ENCODE measurements at regions not wholly inside any gene's neighbourhood (a gene's known extent, or its start where the extent isn't known, plus 50 kb on each side); places are given as distances from the start of the nearest gene placed in this dataset.

DNA sequence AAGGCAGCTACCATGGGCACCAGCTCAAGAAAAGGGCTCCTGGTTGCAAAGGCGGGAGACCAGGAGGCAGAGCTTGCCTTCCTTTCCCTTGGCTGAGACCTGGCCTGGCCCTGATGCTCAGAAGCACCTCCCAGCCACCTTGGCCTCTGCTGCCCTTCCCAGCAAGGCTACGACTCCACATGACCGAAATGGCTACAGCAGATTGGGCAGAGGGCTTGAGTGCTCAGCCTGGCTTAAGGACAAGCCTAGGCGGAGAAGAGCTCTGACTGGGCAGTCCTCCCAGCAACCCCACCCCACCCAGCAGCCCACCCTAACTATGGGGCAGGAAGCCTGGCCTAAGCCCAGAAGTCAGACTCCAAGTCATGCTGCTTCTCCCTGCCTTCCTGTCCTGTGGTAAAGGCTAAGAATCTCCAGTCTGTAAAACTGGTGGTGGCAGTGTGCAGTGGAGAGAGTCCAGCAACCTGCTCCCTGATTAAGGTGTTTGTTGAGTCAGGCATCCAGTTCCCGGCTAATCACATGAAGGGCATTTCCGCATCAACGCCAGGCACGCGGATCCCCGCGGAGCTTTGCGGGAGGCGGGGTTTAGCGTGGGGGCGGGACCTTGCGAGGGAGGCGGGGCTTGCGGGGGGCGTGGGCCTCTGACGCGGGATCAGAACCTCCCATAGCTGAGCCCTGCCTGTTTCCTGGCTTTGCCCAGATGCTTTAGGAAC, 256.0 kb downstream of the BCL11A start:
- no peak overlapping the region for H3K9ac ChIP-seq
- H3K9me3 ChIP-seq (ENCODE audit: low read depth) = no peaks in the 10 kb centered on the region
- no peak overlapping the region for H3K27ac ChIP-seq
- H2AFZ ChIP-seq = peak overlapping the region; percentile 92
- no peaks in the 10 kb centered on the region for H3K79me2 ChIP-seq (ENCODE audit: insufficient read depth)
- TF ChIP-seq EZH2phosphoT487 (IDR thresholded peaks at IDR 0.05; ENCODE audit: insufficient read depth, low read depth) = no peak
- no peak for TF ChIP-seq EZH2 (IDR thresholded peaks at IDR 0.05; ENCODE audit: insufficient read depth, poor library complexity, severe bottlenecking)
- in situ Hi-C loops (cut with MboI) = no loop called here
- DNase-seq = peak; percentile 66
- no peaks in the 10 kb centered on the region for H3F3A ChIP-seq (ENCODE audit: insufficient read depth)
- no peaks in the 10 kb centered on the region for H4K20me1 ChIP-seq (ENCODE audit: insufficient read depth)
- no peaks in the 10 kb centered on the region for H3K27me3 ChIP-seq (replicated peaks; ENCODE audit: insufficient read depth)
- WGBS, 2 experiments (ENCODE audit: low coverage in 1 of 2, low lambda C conversion rate in 2 of 2, missing lambda C conversion rate in 2 of 2) = 21 to 23% methylated on average over 18 to 21 of the region's 21 CpGs
- peak overlapping the region; percentile 55 for H3K4me3 ChIP-seq
- no peaks in the 10 kb centered on the region for H3K9me2 ChIP-seq (ENCODE audit: insufficient read depth)
- no peaks in the 10 kb centered on the region for H3K36me3 ChIP-seq (ENCODE audit: low read depth)
- peaks cover 5% of the 10 kb centered on the region; the same call in 1 of the 2 replicates for H3K4me1 ChIP-seq (ENCODE audit: insufficient read depth)
- peak overlapping the region; percentile 74 for H3K4me2 ChIP-seq (ENCODE audit: unreplicated experiment)

DNA sequence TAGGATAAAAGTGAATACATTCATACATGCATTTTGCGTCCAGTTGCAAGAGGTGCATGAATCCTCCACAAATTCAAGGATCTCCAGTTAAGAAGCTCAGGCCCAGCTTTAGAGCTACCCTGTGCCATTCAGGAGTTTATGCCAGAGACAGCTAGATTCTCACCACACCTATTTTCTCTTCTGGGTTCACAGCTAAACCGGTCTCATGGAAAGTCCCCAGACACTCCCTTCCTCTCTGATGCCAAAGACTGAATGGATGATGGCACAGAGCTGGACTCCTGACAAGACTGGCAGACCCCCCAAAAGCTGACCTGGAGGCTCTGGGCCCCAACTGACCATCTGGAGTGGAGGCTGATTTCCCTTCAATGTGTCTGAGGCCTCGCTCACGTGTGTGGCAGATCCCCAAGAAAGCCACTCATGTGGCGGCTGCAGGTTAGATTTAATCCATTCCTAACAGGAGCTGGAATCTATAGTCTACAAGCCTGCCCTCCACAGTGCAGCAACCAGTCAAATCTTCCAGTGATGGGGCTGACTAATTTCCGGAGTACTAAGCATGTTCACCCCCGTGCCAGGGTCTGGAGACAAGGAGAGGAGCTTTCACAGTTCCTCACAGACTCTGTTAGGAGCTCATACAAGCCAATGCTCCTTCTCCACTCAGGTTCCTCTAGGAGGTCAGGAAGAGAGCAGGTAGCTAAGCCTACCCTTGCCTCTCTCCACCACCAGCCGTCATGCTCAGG, 257.1 kb downstream of the BCL11A start:
- TF ChIP-seq EZH2 (IDR thresholded peaks at IDR 0.05; ENCODE audit: insufficient read depth, poor library complexity, severe bottlenecking) (no peak), EZH2phosphoT487 (IDR thresholded peaks at IDR 0.05; ENCODE audit: insufficient read depth, low read depth) (no peak)
- no peak for DNase-seq
- 73 to 82% methylated on average over 8 of the region's 8 CpGs for WGBS, 2 experiments (ENCODE audit: low coverage in 1 of 2, low lambda C conversion rate in 2 of 2, missing lambda C conversion rate in 2 of 2)
- H3K36me3 ChIP-seq (ENCODE audit: low read depth) = no peaks in the 10 kb centered on the region
- H3K9me3 ChIP-seq (ENCODE audit: low read depth) = no peaks in the 10 kb centered on the region
- no peak overlapping the region for H3K4me3 ChIP-seq
- H3K9ac ChIP-seq = no peak overlapping the region
- no peak overlapping the region for H3K27ac ChIP-seq
- in situ Hi-C loops (cut with MboI) = no loop called here
- no peaks in the 10 kb centered on the region for H3F3A ChIP-seq (ENCODE audit: insufficient read depth)
- peaks cover 5% of the 10 kb centered on the region; the same call in 1 of the 2 replicates for H3K4me1 ChIP-seq (ENCODE audit: insufficient read depth)
- no peak overlapping the region for H3K4me2 ChIP-seq (ENCODE audit: unreplicated experiment)
- no peaks in the 10 kb centered on the region for H4K20me1 ChIP-seq (ENCODE audit: insufficient read depth)
- H2AFZ ChIP-seq = no peak overlapping the region
- H3K79me2 ChIP-seq (ENCODE audit: insufficient read depth) = no peaks in the 10 kb centered on the region
- H3K9me2 ChIP-seq (ENCODE audit: insufficient read depth) = no peaks in the 10 kb centered on the region
- no peaks in the 10 kb centered on the region for H3K27me3 ChIP-seq (replicated peaks; ENCODE audit: insufficient read depth)

DNA sequence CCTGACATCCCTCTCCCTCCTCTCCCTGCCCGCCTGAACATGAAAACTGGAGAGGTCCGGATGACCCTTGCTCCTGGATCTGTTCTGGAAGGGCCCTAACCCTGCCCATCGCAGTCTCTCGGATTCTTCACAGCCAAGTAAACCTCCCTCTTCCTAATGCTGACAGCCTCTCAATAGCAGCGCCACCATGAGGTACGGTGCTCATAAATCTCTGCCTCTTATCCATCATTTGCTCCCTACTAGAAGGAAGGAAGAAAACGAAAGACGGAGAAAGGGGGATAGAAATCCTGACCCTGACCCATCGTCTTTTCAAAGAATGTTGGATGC, 257.9 kb downstream of the BCL11A start:
- Histone ChIP-seq H3K9me2 (ENCODE audit: insufficient read depth) (no peaks in the 10 kb centered on the region), H4K20me1 (ENCODE audit: insufficient read depth) (no peaks in the 10 kb centered on the region), H3K4me1 (ENCODE audit: insufficient read depth) (peaks cover 5% of the 10 kb centered on the region; the same call in 1 of the 2 replicates), H3K4me3 (no peak overlapping the region), H3K79me2 (ENCODE audit: insufficient read depth) (no peaks in the 10 kb centered on the region), H3K27me3 (replicated peaks; ENCODE audit: insufficient read depth) (no peaks in the 10 kb centered on the region), H3K9me3 (ENCODE audit: low read depth) (no peaks in the 10 kb centered on the region), H3F3A (ENCODE audit: insufficient read depth) (no peaks in the 10 kb centered on the region), H3K4me2 (ENCODE audit: unreplicated experiment) (no peak overlapping the region), H3K36me3 (ENCODE audit: low read depth) (no peaks in the 10 kb centered on the region), H3K27ac (no peak overlapping the region), H3K9ac (no peak overlapping the region), H2AFZ (no peak overlapping the region)
- DNase-seq = no peak
- in situ Hi-C loops (cut with MboI) = no loop called here
- no peak for TF ChIP-seq EZH2phosphoT487 (IDR thresholded peaks at IDR 0.05; ENCODE audit: insufficient read depth, low read depth)
- TF ChIP-seq EZH2 (IDR thresholded peaks at IDR 0.05; ENCODE audit: insufficient read depth, poor library complexity, severe bottlenecking) = no peak
- WGBS, 2 experiments (ENCODE audit: low coverage in 1 of 2, low lambda C conversion rate in 2 of 2, missing lambda C conversion rate in 2 of 2) = 78 to 85% methylated on average over 9 of the region's 9 CpGs

DNA sequence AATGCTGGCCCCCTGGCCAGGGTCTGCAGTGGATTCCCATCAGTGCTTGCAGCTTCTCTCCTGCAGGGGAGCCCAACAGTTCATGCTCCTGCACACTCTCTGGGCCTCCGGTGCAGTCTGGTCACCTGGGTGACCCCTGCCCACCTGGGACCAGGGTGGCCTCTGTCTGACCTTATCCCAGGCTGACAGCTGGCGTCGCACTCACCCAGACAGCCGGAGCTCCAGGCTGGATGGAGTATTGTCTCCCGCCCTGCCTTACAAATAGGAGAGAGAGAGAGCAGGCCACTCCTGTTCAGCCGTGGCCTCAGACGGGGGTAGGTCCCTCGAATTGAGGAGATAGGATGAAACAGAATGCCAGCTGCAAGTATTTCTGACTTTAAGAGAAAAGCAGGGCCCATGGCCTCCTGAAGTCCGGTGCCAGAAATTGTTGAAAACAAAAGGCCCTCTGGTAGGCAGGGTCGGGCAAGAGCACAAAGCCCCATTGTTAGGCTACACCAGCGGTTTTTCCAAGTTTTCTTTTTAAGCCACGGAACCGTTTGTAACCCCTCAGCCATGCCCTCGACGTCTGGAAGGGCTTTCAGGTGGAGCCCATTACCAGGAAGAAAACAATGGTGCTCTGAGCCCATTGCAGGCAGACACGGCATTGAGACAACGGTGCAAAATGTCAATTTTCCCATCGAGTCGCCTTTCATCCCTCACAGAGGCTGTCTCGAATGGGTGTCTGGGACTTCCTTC, 258.4 kb downstream of the BCL11A start:
- Histone ChIP-seq H2AFZ (no peak overlapping the region), H3K4me2 (ENCODE audit: unreplicated experiment) (no peak overlapping the region), H3K36me3 (ENCODE audit: low read depth) (no peaks in the 10 kb centered on the region), H3K9me2 (ENCODE audit: insufficient read depth) (no peaks in the 10 kb centered on the region), H3K79me2 (ENCODE audit: insufficient read depth) (no peaks in the 10 kb centered on the region), H3K27ac (no peak overlapping the region), H3K4me1 (ENCODE audit: insufficient read depth) (peaks cover 5% of the 10 kb centered on the region; the same call in 1 of the 2 replicates), H3K9me3 (ENCODE audit: low read depth) (no peaks in the 10 kb centered on the region), H3K4me3 (no peak overlapping the region), H3F3A (ENCODE audit: insufficient read depth) (no peaks in the 10 kb centered on the region), H4K20me1 (ENCODE audit: insufficient read depth) (no peaks in the 10 kb centered on the region), H3K9ac (no peak overlapping the region), H3K27me3 (replicated peaks; ENCODE audit: insufficient read depth) (no peaks in the 10 kb centered on the region)
- TF ChIP-seq EZH2 (IDR thresholded peaks at IDR 0.05; ENCODE audit: insufficient read depth, poor library complexity, severe bottlenecking) (no peak), EZH2phosphoT487 (IDR thresholded peaks at IDR 0.05; ENCODE audit: insufficient read depth, low read depth) (no peak)
- 78 to 80% methylated on average over 19 to 20 of the region's 20 CpGs for WGBS, 2 experiments (ENCODE audit: low coverage in 1 of 2, low lambda C conversion rate in 2 of 2, missing lambda C conversion rate in 2 of 2)
- in situ Hi-C loops (cut with MboI) = no loop called here
- no peak for DNase-seq

Data from GM23248 (cell line).